Suprapubic skin (tissue), 4 donors: ENCODE measurements at regions not wholly inside any gene's neighbourhood (a gene's known extent, or its start where the extent isn't known, plus 50 kb on each side); places are given as distances from the start of the nearest gene placed in this dataset.

Experiments used
- DNase-seq, 2 donors: peaks; one replicate each; pipeline ENCODE4 v3.0.0-alpha.2; 2019; ENCODE audit warnings: low spot score in 2 of 2
- H3K27ac ChIP-seq: fragments of 200-600 bp; sonication (generic); one replicate; pipeline ENCODE4 v1.5.1; 2019
- H3K27me3 ChIP-seq: fragments of 200-600 bp; sonication (generic); one replicate; pipeline ENCODE4 v1.5.1; 2019
- H3K36me3 ChIP-seq: fragments of 200-600 bp; sonication (generic); one replicate; pipeline ENCODE4 v1.5.1; 2019
- H3K4me1 ChIP-seq: fragments of 200-600 bp; sonication (generic); one replicate; pipeline ENCODE4 v1.5.1; 2019
- H3K4me3 ChIP-seq: fragments of 200-600 bp; sonication (generic); one replicate; pipeline ENCODE4 v1.5.1; 2019; ENCODE audit warnings: mild to moderate bottlenecking
- H3K9me3 ChIP-seq: fragments of 200-600 bp; sonication (generic); one replicate; pipeline ENCODE4 v1.5.1; 2019
- EP300 ChIP-seq: sonication (generic); formaldehyde crosslinking; IDR thresholded peaks from one replicate; pipeline ENCODE4 v1.6.1; 2017; ENCODE audit warnings: antibody characterized with exemption
- POLR2A ChIP-seq, 2 donors: fragments of 450-650 bp; IDR thresholded peaks; one replicate each; pipeline ENCODE4 v1.6.1; 2017; ENCODE audit warnings: antibody characterized with exemption in 2 of 2, mild to moderate bottlenecking in 2 of 2, moderate library complexity in 2 of 2
- POLR2AphosphoS5 ChIP-seq, 3 donors: sonication (generic); formaldehyde crosslinking; IDR thresholded peaks; one replicate each; pipeline ENCODE4 v1.6.1; 2017; ENCODE audit warnings: antibody characterized with exemption in 3 of 3
- WGBS: methylation state at CpG from one replicate; pipeline ENCODE4 v1.1.5; 2018; 5-methylcytosine and 5-hydroxymethylcytosine counted together
- TF ChIP-seq, protein P1 (sequence below), 2 donors: fragments of 200-600 bp in 1 of 2; fragments of 450-650 bp in 1 of 2; sonication (generic) in 1 of 2; IDR thresholded peaks; one replicate each; pipeline ENCODE4 v1.5.1; 2016 to 2019; ENCODE audit warnings: antibody characterized with exemption in 2 of 2, mild to moderate bottlenecking in 1 of 2, moderate library complexity in 1 of 2

DNA sequence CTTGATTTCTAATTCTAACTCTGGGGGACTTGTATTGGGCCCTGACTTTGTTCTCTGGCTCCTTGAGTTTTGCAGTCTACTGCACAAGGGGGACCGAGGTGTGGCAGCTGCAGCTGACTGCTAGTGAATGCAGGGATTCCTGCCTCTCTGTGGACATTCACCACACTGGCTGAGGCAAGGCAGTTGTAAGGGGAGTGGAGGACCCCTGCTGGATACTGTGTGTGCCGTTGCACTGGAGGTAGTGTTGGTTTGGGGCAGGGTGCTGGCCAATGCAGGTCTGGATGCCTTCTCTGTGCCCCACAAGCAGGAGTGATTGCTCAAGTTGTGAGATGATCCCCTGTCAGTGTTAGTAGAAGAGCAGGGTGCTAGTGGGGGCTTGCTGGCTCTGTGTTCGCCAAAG lies 626.1 kb downstream of the SQOR start:
- H3K36me3 ChIP-seq = no peaks in the 10 kb centered on the region
- H3K27ac ChIP-seq = no peak overlapping the region
- H3K4me3 ChIP-seq = no peak overlapping the region
- TF ChIP-seq, protein P1, sequence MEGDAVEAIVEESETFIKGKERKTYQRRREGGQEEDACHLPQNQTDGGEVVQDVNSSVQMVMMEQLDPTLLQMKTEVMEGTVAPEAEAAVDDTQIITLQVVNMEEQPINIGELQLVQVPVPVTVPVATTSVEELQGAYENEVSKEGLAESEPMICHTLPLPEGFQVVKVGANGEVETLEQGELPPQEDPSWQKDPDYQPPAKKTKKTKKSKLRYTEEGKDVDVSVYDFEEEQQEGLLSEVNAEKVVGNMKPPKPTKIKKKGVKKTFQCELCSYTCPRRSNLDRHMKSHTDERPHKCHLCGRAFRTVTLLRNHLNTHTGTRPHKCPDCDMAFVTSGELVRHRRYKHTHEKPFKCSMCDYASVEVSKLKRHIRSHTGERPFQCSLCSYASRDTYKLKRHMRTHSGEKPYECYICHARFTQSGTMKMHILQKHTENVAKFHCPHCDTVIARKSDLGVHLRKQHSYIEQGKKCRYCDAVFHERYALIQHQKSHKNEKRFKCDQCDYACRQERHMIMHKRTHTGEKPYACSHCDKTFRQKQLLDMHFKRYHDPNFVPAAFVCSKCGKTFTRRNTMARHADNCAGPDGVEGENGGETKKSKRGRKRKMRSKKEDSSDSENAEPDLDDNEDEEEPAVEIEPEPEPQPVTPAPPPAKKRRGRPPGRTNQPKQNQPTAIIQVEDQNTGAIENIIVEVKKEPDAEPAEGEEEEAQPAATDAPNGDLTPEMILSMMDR (IDR thresholded peaks at IDR 0.05) = no peak
- TF ChIP-seq POLR2A (IDR thresholded peaks at IDR 0.05) (no peak), POLR2AphosphoS5 (IDR thresholded peaks at IDR 0.05) (no peak), EP300 (no peak)
- DNase-seq = no peak
- H3K4me1 ChIP-seq = no peaks in the 10 kb centered on the region
- WGBS = 56% methylated on average over 2 of the region's 3 CpGs
- no peaks in the 10 kb centered on the region for H3K27me3 ChIP-seq
- H3K9me3 ChIP-seq = no peaks in the 10 kb centered on the region

DNA sequence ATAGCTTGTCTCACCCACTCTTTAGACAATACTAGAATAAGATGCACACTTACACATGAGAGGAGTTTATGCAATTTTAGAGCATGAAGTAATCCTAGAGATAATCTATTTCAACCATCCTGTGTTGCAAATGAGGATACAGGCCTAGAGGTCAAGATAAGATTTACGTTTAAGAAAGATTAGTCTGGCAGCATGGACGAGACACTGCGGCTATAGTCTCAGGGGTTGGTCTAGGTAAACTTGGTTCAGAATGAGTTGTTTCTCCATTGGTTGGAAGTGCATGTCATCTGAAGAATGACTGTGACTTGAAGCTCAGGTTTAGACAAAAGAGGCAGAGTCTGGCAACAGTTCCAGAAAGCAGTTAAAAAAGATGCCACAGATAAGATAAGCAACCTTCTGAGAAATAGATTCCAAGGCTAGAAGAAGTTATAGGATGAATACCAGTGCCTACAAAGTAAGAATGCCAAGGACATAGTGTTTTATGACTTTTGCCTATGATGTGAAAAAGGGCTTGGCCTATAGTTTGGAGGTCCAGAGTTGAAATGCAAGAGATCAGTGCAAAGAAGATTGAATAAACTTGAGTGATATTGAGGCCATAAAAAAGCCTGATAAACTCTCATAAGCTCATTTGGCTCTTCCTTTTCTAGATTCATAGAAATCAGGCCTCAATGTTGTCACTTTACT lies 631.0 kb downstream of the SQOR start:
- Histone ChIP-seq H3K4me3 (no peak overlapping the region), H3K4me1 (no peaks in the 10 kb centered on the region), H3K27ac (no peak overlapping the region), H3K27me3 (no peaks in the 10 kb centered on the region), H3K9me3 (no peaks in the 10 kb centered on the region), H3K36me3 (no peaks in the 10 kb centered on the region)
- WGBS = 70% methylated on average over 3 of the region's 3 CpGs
- TF ChIP-seq, protein P1 (IDR thresholded peaks at IDR 0.05) = no peak
- TF ChIP-seq POLR2AphosphoS5 (IDR thresholded peaks at IDR 0.05) (no peak), POLR2A (IDR thresholded peaks at IDR 0.05) (no peak), EP300 (no peak)
- no peak for DNase-seq

DNA sequence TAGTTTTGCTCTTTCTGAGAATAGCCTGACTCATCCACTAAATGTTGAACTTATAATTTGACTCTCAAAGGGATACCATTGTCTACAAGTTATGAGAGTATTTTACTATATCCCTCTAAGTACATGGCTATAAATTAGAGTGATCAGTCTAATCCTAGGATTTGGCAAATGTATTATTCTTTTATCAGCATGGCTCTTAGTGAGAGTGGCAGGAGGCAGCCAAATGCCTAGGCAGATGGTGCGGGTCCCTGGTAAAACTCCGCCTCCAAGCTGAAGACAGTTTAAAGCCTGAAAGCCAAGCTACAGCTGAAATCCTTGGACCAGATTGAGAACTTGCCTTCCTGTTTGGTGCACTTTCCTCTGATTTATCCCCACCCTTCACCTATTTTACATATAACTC lies 631.8 kb downstream of the SQOR start:
- Histone ChIP-seq H3K27me3 (no peaks in the 10 kb centered on the region), H3K27ac (no peak overlapping the region), H3K36me3 (no peaks in the 10 kb centered on the region), H3K4me1 (no peaks in the 10 kb centered on the region), H3K9me3 (no peaks in the 10 kb centered on the region), H3K4me3 (no peak overlapping the region)
- TF ChIP-seq POLR2AphosphoS5 (IDR thresholded peaks at IDR 0.05) (no peak), EP300 (no peak), POLR2A (IDR thresholded peaks at IDR 0.05) (no peak)
- TF ChIP-seq, protein P1 (IDR thresholded peaks at IDR 0.05) = no peak
- DNase-seq = no peak
- 79% methylated on average over 2 of the region's 2 CpGs for WGBS

DNA sequence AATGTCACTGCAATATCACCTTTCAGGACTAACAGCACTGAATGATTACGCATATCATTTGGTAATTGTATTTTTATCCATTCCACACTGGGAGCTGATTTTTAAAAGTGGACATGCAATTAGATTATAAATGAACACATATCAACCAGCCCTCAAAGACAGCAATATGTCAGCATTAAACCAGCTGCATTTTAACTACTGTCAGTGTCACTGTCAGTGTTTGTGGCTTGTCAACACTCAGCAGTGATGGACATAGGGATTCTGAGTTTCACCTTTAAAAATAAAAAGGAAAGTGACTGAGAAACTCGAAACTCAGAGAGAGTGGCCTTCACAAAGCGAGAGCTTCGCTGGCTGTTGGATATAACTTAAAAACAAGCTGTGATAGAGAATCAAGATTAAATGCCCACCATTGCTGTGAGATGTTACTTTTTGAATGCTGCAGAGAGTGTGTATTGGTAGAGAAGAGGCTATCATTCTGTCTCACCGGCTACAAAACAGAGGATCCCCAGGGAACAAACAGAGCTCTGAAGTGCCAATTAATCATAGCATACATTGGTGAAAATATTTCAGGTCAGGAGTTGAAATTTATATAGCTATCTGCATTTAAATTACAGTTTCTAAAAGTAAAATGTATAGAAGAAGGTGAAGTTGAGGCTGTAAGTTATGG lies 635.8 kb downstream of the SQOR start:
- no peak for DNase-seq
- Histone ChIP-seq H3K4me3 (no peak overlapping the region), H3K27ac (no peak overlapping the region), H3K36me3 (no peaks in the 10 kb centered on the region), H3K27me3 (no peaks in the 10 kb centered on the region), H3K9me3 (no peaks in the 10 kb centered on the region), H3K4me1 (no peaks in the 10 kb centered on the region)
- TF ChIP-seq POLR2AphosphoS5 (IDR thresholded peaks at IDR 0.05) = no peak
- 85% methylated on average over 5 of the region's 5 CpGs for WGBS

DNA sequence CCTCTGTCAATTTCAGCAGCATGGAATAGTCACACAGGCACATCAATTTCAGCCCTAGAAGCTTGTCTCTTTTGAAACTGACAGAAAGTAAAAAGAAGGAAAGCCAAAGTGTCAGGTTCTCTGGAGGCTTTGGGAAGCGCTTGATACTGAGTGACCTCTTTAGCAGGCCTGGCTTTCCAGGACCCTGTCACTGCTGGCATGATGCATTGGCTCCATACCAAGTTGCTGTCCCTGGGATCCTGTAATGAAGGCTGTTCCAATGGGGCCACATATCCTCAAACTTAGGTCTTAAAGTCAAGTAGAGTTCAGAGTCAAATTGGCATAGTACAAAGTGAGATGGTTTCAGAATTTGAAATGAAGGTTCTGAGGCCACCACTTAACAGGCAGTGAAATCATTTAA lies 640.9 kb downstream of the SQOR start:
- Histone ChIP-seq H3K27me3 (no peaks in the 10 kb centered on the region), H3K4me1 (no peaks in the 10 kb centered on the region), H3K9me3 (no peaks in the 10 kb centered on the region), H3K27ac (no peak overlapping the region), H3K4me3 (no peak overlapping the region), H3K36me3 (no peaks in the 10 kb centered on the region)
- TF ChIP-seq POLR2A (IDR thresholded peaks at IDR 0.05) = no peak
- TF ChIP-seq, protein P1 (IDR thresholded peaks at IDR 0.05) = no peak
- WGBS = 96% methylated on average over 1 of the region's 1 CpG
- DNase-seq = no peak
